Fibroblast of mammary gland (primary cell): ENCODE measurements at regions not wholly inside any gene's neighbourhood (a gene's known extent, or its start where the extent isn't known, plus 50 kb on each side); places are given as distances from the start of the nearest gene placed in this dataset.

Source experiments
- DNase-seq: peaks from one replicate; pipeline ENCODE4 v3.0.0-alpha.2; 2010; ENCODE audit warnings: low read depth
- H3K4me3 ChIP-seq: 2 replicates; pipeline ENCODE4 v1.5.1; 2011; ENCODE audit warnings: low read depth, mild to moderate bottlenecking, low read length, moderate library complexity; ENCODE audit not compliant: control insufficient read depth
- CTCF ChIP-seq: conservative IDR thresholded peaks from 2 replicates; pipeline ENCODE4 v1.5.1; 2011; ENCODE audit warnings: low read depth, low read length, inconsistent platforms; ENCODE audit not compliant: control insufficient read depth, insufficient read depth

GRCh38 chr10:56934515-56934914, 573.5 kb upstream of the ZWINT start:
- TF ChIP-seq CTCF, result no peak
- no peak for DNase-seq
- H3K4me3 ChIP-seq, result no peak overlapping the region

GRCh38 chr10:56928714-56929113, 567.7 kb upstream of the ZWINT start:
- no peak overlapping the region for H3K4me3 ChIP-seq
- no peak for TF ChIP-seq CTCF
- DNase-seq, result no peak

- DNase-seq, result no peak
- TF ChIP-seq CTCF, result no peak
Measured at GRCh38 chr10:56927701-56928100, 566.6 kb upstream of the ZWINT start.

GRCh38 chr10:56920601-56921261, 559.7 kb upstream of the ZWINT start:
- TF ChIP-seq CTCF, result no peak
- no peak for DNase-seq
- H3K4me3 ChIP-seq, result no peak overlapping the region

More at GRCh38 chr10:56927701-56928100, 566.6 kb upstream of the ZWINT start:
- H3K4me3 ChIP-seq, result no peak overlapping the region

- DNase-seq, result no peak
- H3K4me3 ChIP-seq, result no peak overlapping the region
- no peak for TF ChIP-seq CTCF
Measured at GRCh38 chr10:56912043-56912442, 551.0 kb upstream of the ZWINT start.

GRCh38 chr10:56905051-56905450, 544.0 kb upstream of the ZWINT start:
- no peak for DNase-seq

More at GRCh38 chr10:56905051-56905450, 544.0 kb upstream of the ZWINT start:
- no peak overlapping the region for H3K4me3 ChIP-seq
- no peak for TF ChIP-seq CTCF
